Stomach (tissue), 8 donors: ENCODE measurements at regions not wholly inside any gene's neighbourhood (a gene's known extent, or its start where the extent isn't known, plus 50 kb on each side); places are given as distances from the start of the nearest gene placed in this dataset.

Source experiments
- DNase-seq, 2 donors: peaks; one replicate each; pipeline versions ENCODE4 v3.0.0 to v3.0.0-alpha.2; 2013 to 2019
- H3K27ac ChIP-seq, 5 donors: fragments of 200-600 bp in 4 of 5; sonication (generic) in 4 of 5; one replicate each; pipeline ENCODE4 v1.5.1; 2013 to 2019; ENCODE audit warnings: mild to moderate bottlenecking in 1 of 5, moderate library complexity in 1 of 5
- H3K27me3 ChIP-seq, 3 donors: fragments of 200-600 bp; sonication (generic); one replicate each; pipeline ENCODE4 v1.5.1; 2017 to 2019; ENCODE audit warnings: mixed run types in 1 of 3
- H3K36me3 ChIP-seq, 4 donors: fragments of 200-600 bp; sonication (generic); 1 replicate in 3 of 4; 2 replicates in 1 of 4; pipeline ENCODE4 v1.5.1; 2016 to 2019
- H3K4me1 ChIP-seq, 4 donors: fragments of 200-600 bp; sonication (generic); one replicate each; pipeline ENCODE4 v1.5.1; 2016 to 2019
- H3K4me3 ChIP-seq, 4 donors: fragments of 200-600 bp; sonication (generic) in 3 of 4; one replicate each; pipeline ENCODE4 v1.5.1; 2016 to 2019; ENCODE audit warnings: mild to moderate bottlenecking in 1 of 4
- H3K9me3 ChIP-seq, 4 donors: fragments of 200-600 bp; sonication (generic); one replicate each; pipeline ENCODE4 v1.5.1; 2016 to 2019
- EP300 ChIP-seq: sonication (generic); formaldehyde crosslinking; IDR thresholded peaks from one replicate; pipeline ENCODE4 v1.6.1; 2017; ENCODE audit warnings: antibody characterized with exemption
- POLR2A ChIP-seq, 4 donors: fragments of 450-650 bp; IDR thresholded peaks; one replicate each; pipeline ENCODE4 v1.6.1; 2016; ENCODE audit warnings: antibody characterized with exemption in 4 of 4, control low read depth in 2 of 4, mild to moderate bottlenecking in 1 of 4, moderate library complexity in 1 of 4
- POLR2AphosphoS5 ChIP-seq, 3 donors: sonication (generic); formaldehyde crosslinking; IDR thresholded peaks; one replicate each; pipeline ENCODE4 v1.6.1; 2016; ENCODE audit warnings: antibody characterized with exemption in 3 of 3
- WGBS, 5 donors: extraction: QIAGEN DNeasy Blood & Tissue Kit in 3 of 5; methylation state at CpG; one replicate each; pipeline versions ENCODE4 v1.1.5 to v1.1.7; 2013 to 2018; 5-methylcytosine and 5-hydroxymethylcytosine counted together
- intact Hi-C: fragments of 100-400 bp; cut with DNase I; formaldehyde crosslinking; loops from one replicate; pipeline ENCODE4 v1.15.1; 2023; ENCODE audit warnings: low total_unique reads
- TF ChIP-seq, protein P1 (sequence below), 7 experiments: fragments of 450-650 bp in 4 of 7; fragments of 200-600 bp in 3 of 7; sonication (generic) in 3 of 7; IDR thresholded peaks; one replicate each; pipeline ENCODE4 v1.5.1; 2016 to 2019; ENCODE audit warnings: antibody characterized with exemption in 7 of 7, control low read depth in 2 of 7, mild to moderate bottlenecking in 1 of 7
- donor health status: healthy with polysubstance abuse.
- donor health status: Bipolar disorder and iron deficiency.
- donor health status: healthy.

DNA sequence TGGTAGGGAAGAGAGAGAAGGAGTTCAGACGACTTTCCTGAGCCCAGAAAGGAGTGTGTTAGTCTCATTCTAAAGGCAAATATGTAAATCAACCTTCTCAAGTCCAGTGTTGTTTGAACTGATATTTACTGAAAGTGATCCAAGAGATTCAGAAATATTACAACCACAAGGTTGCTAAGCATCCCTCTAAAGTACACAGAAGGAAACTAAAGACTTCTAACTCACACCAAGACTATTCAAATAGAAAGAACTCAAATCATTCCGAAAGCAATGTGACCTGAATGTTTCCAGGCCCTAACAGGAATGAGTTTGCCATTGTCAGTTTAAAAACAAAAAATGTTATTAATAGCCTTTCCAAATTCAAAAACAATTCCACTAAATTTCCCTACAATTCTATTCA, 56.9 kb upstream of the VGLL3 start:
- 27 to 43% (median 34%) methylated on average over 2 of the region's 2 CpGs for WGBS, 5 donors
- intact Hi-C loops, result no loop called here
- no peak for TF ChIP-seq POLR2A (IDR thresholded peaks at IDR 0.05)
- TF ChIP-seq EP300, result no peak
- no peak for TF ChIP-seq POLR2AphosphoS5 (IDR thresholded peaks at IDR 0.05)
- TF ChIP-seq, protein P1, sequence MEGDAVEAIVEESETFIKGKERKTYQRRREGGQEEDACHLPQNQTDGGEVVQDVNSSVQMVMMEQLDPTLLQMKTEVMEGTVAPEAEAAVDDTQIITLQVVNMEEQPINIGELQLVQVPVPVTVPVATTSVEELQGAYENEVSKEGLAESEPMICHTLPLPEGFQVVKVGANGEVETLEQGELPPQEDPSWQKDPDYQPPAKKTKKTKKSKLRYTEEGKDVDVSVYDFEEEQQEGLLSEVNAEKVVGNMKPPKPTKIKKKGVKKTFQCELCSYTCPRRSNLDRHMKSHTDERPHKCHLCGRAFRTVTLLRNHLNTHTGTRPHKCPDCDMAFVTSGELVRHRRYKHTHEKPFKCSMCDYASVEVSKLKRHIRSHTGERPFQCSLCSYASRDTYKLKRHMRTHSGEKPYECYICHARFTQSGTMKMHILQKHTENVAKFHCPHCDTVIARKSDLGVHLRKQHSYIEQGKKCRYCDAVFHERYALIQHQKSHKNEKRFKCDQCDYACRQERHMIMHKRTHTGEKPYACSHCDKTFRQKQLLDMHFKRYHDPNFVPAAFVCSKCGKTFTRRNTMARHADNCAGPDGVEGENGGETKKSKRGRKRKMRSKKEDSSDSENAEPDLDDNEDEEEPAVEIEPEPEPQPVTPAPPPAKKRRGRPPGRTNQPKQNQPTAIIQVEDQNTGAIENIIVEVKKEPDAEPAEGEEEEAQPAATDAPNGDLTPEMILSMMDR (IDR thresholded peaks at IDR 0.05), result no peak
- H3K27me3 ChIP-seq, result no peaks in the 10 kb centered on the region
- H3K4me1 ChIP-seq, result no peaks in the 10 kb centered on the region
- H3K36me3 ChIP-seq, result no peaks in the 10 kb centered on the region
- H3K4me3 ChIP-seq, result no peak overlapping the region
- no peaks in the 10 kb centered on the region for H3K9me3 ChIP-seq
- peak in 1 of 2 donors; percentile 15 for DNase-seq
- no peak overlapping the region for H3K27ac ChIP-seq

DNA sequence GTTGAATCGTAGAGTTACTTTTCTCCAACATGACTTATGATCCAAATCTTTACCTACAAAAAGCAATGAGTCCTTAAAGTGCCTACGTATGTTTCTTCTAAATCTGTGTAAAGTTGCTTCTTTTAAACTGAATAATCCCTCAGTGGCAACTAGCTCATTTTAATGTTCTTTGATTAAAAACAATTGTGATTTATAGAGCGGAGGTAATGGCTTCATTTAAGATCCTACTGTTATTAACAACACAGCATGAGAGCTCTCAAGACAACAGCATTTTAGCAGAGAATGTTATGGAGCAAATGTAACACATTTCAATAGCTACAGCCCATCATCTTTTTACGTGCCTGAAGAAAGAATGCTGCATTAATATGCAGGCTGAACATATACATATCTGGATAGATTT, 55.3 kb upstream of the VGLL3 start:
- 61 to 85% (median 64%) methylated on average over 4 of the region's 4 CpGs for WGBS, 5 donors
- DNase-seq, result no peak

DNA sequence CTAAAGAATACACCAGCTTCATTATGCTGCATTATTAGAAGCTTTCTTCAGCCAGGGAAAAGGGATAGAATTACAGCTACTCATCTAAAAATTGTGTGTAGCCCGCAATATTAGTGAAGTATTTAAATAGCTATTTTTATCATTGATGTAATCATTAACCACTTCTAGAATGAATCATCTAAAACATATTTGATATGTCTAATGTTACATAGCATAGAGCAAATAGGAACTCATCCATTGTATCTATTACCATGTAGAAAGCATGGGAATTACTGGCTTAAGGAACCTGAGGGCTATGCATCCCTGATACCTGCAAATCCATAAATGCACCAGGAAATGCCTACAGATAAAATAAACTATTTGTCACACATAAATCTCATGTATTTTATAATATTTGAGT, 54.5 kb upstream of the VGLL3 start:
- Histone ChIP-seq H3K36me3 (no peaks in the 10 kb centered on the region), H3K4me3 (no peak overlapping the region), H3K27ac (no peak overlapping the region), H3K27me3 (no peaks in the 10 kb centered on the region), H3K4me1 (no peaks in the 10 kb centered on the region), H3K9me3 (no peaks in the 10 kb centered on the region)
- DNase-seq, result no peak
- intact Hi-C loops, result no loop called here
- WGBS, 5 donors, result 69 to 90% (median 76%) methylated on average over 1 of the region's 1 CpG
- no peak for TF ChIP-seq POLR2AphosphoS5 (IDR thresholded peaks at IDR 0.05)
- TF ChIP-seq, protein P1 (IDR thresholded peaks at IDR 0.05), result no peak
- no peak for TF ChIP-seq POLR2A (IDR thresholded peaks at IDR 0.05)
- no peak for TF ChIP-seq EP300

More for the DNA sequence above, 55.3 kb upstream of the VGLL3 start:
- TF ChIP-seq EP300, result no peak
- TF ChIP-seq POLR2AphosphoS5 (IDR thresholded peaks at IDR 0.05), result no peak
- TF ChIP-seq, protein P1 (IDR thresholded peaks at IDR 0.05), result no peak
- TF ChIP-seq POLR2A (IDR thresholded peaks at IDR 0.05), result no peak
- intact Hi-C loops, result no loop called here
- no peaks in the 10 kb centered on the region for H3K4me1 ChIP-seq
- no peak overlapping the region for H3K4me3 ChIP-seq
- no peaks in the 10 kb centered on the region for H3K9me3 ChIP-seq
- H3K36me3 ChIP-seq, result no peaks in the 10 kb centered on the region
- H3K27me3 ChIP-seq, result no peaks in the 10 kb centered on the region
- no peak overlapping the region for H3K27ac ChIP-seq

DNA sequence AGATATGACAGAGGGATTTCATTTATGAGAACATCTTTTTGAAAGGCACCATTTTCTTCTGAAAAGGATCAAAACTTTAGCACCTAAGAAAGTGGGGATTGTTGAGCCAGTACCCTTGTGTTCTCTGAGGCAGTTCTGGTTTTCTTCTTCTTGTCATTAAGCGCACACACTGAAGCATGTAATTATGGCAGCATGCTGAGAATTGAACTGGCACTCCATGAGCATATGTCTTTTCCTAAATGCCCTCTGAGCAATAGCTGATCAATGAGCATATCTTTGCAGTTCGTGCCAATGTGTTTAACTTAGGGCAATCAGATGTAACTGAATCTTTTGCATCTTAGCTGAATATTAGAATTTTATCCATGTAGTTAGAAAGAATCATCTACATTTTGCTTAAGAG, 53.9 kb upstream of the VGLL3 start:
- Histone ChIP-seq H3K36me3 (no peaks in the 10 kb centered on the region), H3K4me1 (no peaks in the 10 kb centered on the region), H3K27me3 (no peaks in the 10 kb centered on the region), H3K4me3 (no peak overlapping the region), H3K27ac (no peak overlapping the region), H3K9me3 (no peaks in the 10 kb centered on the region)
- 80 to 90% (median 86%) methylated on average over 2 of the region's 2 CpGs for WGBS, 5 donors
- DNase-seq, result no peak
- intact Hi-C loops, result no loop called here
- TF ChIP-seq, protein P1 (IDR thresholded peaks at IDR 0.05), result no peak
- TF ChIP-seq EP300, result no peak
- TF ChIP-seq POLR2AphosphoS5 (IDR thresholded peaks at IDR 0.05), result no peak
- no peak for TF ChIP-seq POLR2A (IDR thresholded peaks at IDR 0.05)
